Lower lobe of right lung (tissue), 2 donors: ENCODE measurements at regions not wholly inside any gene's neighbourhood (a gene's known extent, or its start where the extent isn't known, plus 50 kb on each side); places are given as distances from the start of the nearest gene placed in this dataset.

Source experiments
- ATAC-seq, 2 donors: fragments of 200-7000 bp; cut with Tn5 transposase; one replicate each; pipeline ENCODE4 v1.9.1; 2020 to 2022; ENCODE audit warnings: mild to moderate bottlenecking in 2 of 2, moderate library complexity in 2 of 2
- DNase-seq: peaks from one replicate; pipeline ENCODE4 v3.0.0-alpha.2; 2020
- H3K27ac ChIP-seq: fragments of 200-600 bp; one replicate; pipeline ENCODE4 v1.8.0; 2022
- H3K27me3 ChIP-seq: fragments of 200-600 bp; one replicate; pipeline ENCODE4 v1.8.0; 2022; ENCODE audit warnings: low read depth
- H3K36me3 ChIP-seq: fragments of 200-600 bp; one replicate; pipeline ENCODE4 v1.8.0; 2022; ENCODE audit warnings: mild to moderate bottlenecking
- H3K4me1 ChIP-seq: fragments of 200-600 bp; one replicate; pipeline ENCODE4 v1.8.0; 2022
- H3K4me3 ChIP-seq: fragments of 200-600 bp; one replicate; pipeline ENCODE4 v1.8.0; 2022; ENCODE audit warnings: mild to moderate bottlenecking
- H3K9me3 ChIP-seq: fragments of 200-600 bp; one replicate; pipeline ENCODE4 v1.8.0; 2022
- intact Hi-C: fragments of 100-400 bp; cut with DNase I; formaldehyde crosslinking; loops from one replicate; pipeline ENCODE4 v1.11.0; 2022
- TF ChIP-seq, protein P1 (sequence below): fragments of 200-600 bp; IDR thresholded peaks from one replicate; pipeline ENCODE4 v1.8.0; 2022; ENCODE audit warnings: antibody characterized with exemption, mild to moderate bottlenecking
- donor health status: DM: no; HTN: yes; CAD: no; lungs with severe emphysema.

DNA sequence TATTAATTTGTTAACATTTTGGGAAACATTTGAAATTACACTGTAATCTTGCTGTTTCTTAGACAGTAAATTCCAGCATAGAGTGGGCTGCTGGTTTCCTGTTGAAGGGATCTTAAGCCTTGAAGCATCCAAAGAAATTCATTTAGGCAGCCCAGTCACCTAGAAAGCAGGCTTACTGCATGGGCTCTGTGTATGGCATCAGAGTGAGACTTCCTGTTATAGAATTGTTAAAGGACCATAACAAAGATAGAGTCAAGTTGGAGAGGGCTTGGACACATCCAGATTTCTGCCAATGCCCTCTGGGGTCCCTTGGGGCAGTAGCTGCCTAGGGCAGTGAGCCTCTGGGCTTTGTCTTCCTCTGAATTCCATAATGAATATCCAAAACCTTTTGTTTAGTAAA, 149.2 kb downstream of the DYRK2 start:
- Histone ChIP-seq H3K27me3 (no peaks in the 10 kb centered on the region), H3K27ac (no peak overlapping the region), H3K4me1 (no peaks in the 10 kb centered on the region), H3K4me3 (no peak overlapping the region), H3K9me3 (no peaks in the 10 kb centered on the region), H3K36me3 (no peaks in the 10 kb centered on the region)
- TF ChIP-seq, protein P1, sequence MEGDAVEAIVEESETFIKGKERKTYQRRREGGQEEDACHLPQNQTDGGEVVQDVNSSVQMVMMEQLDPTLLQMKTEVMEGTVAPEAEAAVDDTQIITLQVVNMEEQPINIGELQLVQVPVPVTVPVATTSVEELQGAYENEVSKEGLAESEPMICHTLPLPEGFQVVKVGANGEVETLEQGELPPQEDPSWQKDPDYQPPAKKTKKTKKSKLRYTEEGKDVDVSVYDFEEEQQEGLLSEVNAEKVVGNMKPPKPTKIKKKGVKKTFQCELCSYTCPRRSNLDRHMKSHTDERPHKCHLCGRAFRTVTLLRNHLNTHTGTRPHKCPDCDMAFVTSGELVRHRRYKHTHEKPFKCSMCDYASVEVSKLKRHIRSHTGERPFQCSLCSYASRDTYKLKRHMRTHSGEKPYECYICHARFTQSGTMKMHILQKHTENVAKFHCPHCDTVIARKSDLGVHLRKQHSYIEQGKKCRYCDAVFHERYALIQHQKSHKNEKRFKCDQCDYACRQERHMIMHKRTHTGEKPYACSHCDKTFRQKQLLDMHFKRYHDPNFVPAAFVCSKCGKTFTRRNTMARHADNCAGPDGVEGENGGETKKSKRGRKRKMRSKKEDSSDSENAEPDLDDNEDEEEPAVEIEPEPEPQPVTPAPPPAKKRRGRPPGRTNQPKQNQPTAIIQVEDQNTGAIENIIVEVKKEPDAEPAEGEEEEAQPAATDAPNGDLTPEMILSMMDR, result no peak
- DNase-seq, result no peak
- ATAC-seq, result no peak
- intact Hi-C loops, result no loop called here

DNA sequence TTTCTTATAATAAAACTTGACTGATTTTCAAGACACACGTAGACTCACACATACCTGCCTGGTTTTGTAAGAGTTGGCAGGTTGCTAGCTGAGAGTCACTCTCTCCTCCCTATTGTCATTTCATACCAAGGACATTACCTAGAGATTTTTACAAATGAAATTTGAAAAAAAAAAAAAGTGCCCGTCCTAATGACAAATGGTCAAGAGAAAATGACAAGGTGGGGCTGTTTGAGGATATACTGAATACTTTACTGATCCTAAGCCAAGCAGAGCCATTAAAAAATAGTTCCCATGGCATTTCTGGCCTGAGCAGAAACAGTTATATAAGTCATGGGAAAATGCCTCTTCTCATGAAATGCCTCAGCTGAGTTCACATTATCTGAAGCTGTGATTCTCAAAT, 150.2 kb downstream of the DYRK2 start:
- TF ChIP-seq, protein P1, result no peak
- Histone ChIP-seq H3K4me1 (no peaks in the 10 kb centered on the region), H3K27me3 (no peaks in the 10 kb centered on the region), H3K27ac (no peak overlapping the region), H3K36me3 (no peaks in the 10 kb centered on the region), H3K9me3 (no peaks in the 10 kb centered on the region), H3K4me3 (no peak overlapping the region)
- DNase-seq (no peak), ATAC-seq (no peak)
- intact Hi-C loops, result no loop called here

DNA sequence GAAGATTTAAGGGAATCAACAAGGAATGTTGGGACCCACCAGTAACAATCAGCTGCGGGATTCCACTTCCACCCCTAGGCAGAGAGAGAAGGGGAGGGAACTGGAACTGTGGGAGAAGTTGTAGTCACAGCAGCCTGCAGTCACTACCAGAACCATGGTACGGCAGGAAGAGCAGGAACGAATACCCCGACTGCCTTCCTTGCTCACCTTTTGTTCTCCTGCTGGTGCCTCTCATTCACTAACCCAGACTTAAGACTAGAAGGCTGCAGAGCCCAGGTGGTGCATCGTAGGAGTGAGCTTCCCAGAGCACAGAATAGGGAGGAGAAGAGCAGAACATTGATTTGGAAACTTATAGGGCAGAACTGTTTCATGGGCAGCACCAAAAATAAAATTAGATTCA, 154.2 kb downstream of the DYRK2 start:
- intact Hi-C loops, result no loop called here

DNA sequence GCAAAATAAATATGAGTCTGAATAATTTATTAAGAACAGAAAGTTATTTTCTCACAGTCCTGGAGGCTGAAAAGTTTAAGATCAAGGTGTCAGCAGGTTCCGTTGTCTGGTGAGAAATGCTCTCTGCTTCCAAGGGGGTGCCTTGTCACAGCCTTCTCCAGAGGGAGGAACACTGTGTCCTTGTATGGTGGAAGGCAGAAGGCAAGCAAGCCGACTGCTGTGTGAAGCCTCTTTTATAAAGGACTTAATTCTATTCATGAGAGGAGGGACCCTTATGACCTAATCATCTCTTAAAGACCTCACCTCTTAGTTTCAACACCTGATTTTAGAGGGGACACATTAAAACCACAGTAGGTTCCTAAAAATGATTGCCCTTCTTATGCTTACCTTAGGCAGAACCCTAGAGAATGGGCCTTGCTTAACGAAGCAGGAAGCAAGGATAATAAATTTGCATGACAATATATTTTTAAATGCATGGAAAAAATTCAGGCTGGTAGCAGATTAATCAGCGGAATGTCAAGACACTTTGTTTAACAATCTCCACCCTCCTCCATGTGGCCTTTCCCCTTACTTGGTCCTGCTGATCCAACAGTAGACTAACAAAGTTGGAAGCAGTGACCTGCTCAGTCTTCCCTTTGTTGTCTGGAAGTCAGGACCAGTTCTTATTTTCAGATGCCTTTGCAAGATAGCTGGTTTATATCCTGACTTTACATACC, 154.9 kb downstream of the DYRK2 start:
- TF ChIP-seq, protein P1, result no peak
- no peak for DNase-seq
- intact Hi-C loops, result no loop called here
- Histone ChIP-seq H3K27me3 (no peaks in the 10 kb centered on the region), H3K9me3 (no peaks in the 10 kb centered on the region), H3K36me3 (no peaks in the 10 kb centered on the region), H3K4me1 (no peaks in the 10 kb centered on the region), H3K4me3 (no peak overlapping the region), H3K27ac (no peak overlapping the region)
- no peak for ATAC-seq

More for the DNA sequence above, 154.2 kb downstream of the DYRK2 start:
- DNase-seq (no peak), ATAC-seq (no peak)
- Histone ChIP-seq H3K27ac (no peak overlapping the region), H3K27me3 (no peaks in the 10 kb centered on the region), H3K4me3 (no peak overlapping the region), H3K36me3 (no peaks in the 10 kb centered on the region), H3K9me3 (no peaks in the 10 kb centered on the region), H3K4me1 (no peaks in the 10 kb centered on the region)
- TF ChIP-seq, protein P1, result no peak

DNA sequence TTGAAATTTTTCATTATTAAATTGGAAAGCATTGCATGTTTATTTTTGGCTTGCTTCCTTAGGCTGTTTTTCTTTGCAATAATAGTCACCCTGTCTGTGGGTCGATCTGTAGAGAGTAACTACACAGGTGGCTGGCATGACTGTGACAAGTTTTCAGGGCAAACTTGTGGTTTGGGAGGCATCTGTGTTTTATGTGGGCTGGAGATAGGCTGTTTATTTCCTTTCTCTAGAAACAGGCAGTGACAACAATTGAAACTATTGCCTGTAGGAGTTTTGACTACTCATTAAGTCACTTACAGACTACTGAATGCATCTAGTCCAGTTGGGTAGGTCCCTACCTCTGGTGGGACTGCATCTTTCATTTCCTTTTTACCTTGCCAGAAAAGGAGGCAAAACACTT, 155.6 kb downstream of the DYRK2 start:
- no peaks in the 10 kb centered on the region for H3K27me3 ChIP-seq
- no peaks in the 10 kb centered on the region for H3K4me1 ChIP-seq
- no peaks in the 10 kb centered on the region for H3K36me3 ChIP-seq
- H3K9me3 ChIP-seq, result no peaks in the 10 kb centered on the region
- DNase-seq (no peak), ATAC-seq (no peak)
- no peak overlapping the region for H3K4me3 ChIP-seq
- no peak overlapping the region for H3K27ac ChIP-seq
- intact Hi-C loops, result no loop called here
- TF ChIP-seq, protein P1, result no peak
